ENCODE measurements at regions not wholly inside any gene's neighbourhood (a gene's known extent, or its start where the extent isn't known, plus 50 kb on each side); places are given as distances from the start of the nearest gene placed in this dataset.

- Histone ChIP-seq H3K9me3 (ENCODE audit: insufficient read depth, low read length) (peaks cover 8% of the 10 kb centered on the region; the same call in 1 of the 2 replicates), H3K27me3 (ENCODE audit: insufficient read depth, insufficient read length) (no peaks in the 10 kb centered on the region), H3K4me1 (ENCODE audit: insufficient read depth, insufficient read length) (peaks cover 4% of the 10 kb centered on the region), H3K4me3 (ENCODE audit: insufficient read length, low read depth) (no peak overlapping the region), H3K36me3 (ENCODE audit: insufficient read depth, insufficient read length, low read length) (no peaks in the 10 kb centered on the region), H3K9ac (ENCODE audit: insufficient read length, low read depth) (no peak overlapping the region)
- DNase-seq (ENCODE audit: low read depth, low spot score), result no peak
- TF ChIP-seq YY1 (IDR thresholded peaks at IDR 0.05; ENCODE audit: insufficient read depth, insufficient read length) (no peak), ZNF274 (IDR thresholded peaks at IDR 0.05; ENCODE audit: low read depth, low read length) (no peak), SUZ12 (IDR thresholded peaks at IDR 0.05; ENCODE audit: extremely low read depth, insufficient read depth, insufficient read length) (no peak)
Observed at GRCh38 chr2:16175247-16175825, 235.0 kb downstream of the MYCN start.

GRCh38 chr2:16174693-16175045, 234.3 kb downstream of the MYCN start:
- TF ChIP-seq YY1 (IDR thresholded peaks at IDR 0.05; ENCODE audit: insufficient read depth, insufficient read length) (no peak), ZNF274 (IDR thresholded peaks at IDR 0.05; ENCODE audit: low read depth, low read length) (no peak), SUZ12 (IDR thresholded peaks at IDR 0.05; ENCODE audit: extremely low read depth, insufficient read depth, insufficient read length) (no peak)
- peaks cover 13% of the 10 kb centered on the region for H3K9me3 ChIP-seq (ENCODE audit: insufficient read depth, low read length)
- peaks cover under 1% of the 10 kb centered on the region for H3K4me1 ChIP-seq (ENCODE audit: insufficient read depth, insufficient read length)
- no peaks in the 10 kb centered on the region for H3K36me3 ChIP-seq (ENCODE audit: insufficient read depth, insufficient read length, low read length)
- no peaks in the 10 kb centered on the region for H3K27me3 ChIP-seq (ENCODE audit: insufficient read depth, insufficient read length)
- H3K4me3 ChIP-seq (ENCODE audit: insufficient read length, low read depth), result no peak overlapping the region
- H3K9ac ChIP-seq (ENCODE audit: insufficient read length, low read depth), result no peak overlapping the region
- DNase-seq (ENCODE audit: low read depth, low spot score), result no peak

GRCh38 chr2:16173893-16174692, 233.7 kb downstream of the MYCN start:
- no peak overlapping the region for H3K4me3 ChIP-seq (ENCODE audit: insufficient read length, low read depth)
- H3K9ac ChIP-seq (ENCODE audit: insufficient read length, low read depth), result no peak overlapping the region
- H3K36me3 ChIP-seq (ENCODE audit: insufficient read depth, insufficient read length, low read length), result no peaks in the 10 kb centered on the region
- peaks cover 15% of the 10 kb centered on the region for H3K9me3 ChIP-seq (ENCODE audit: insufficient read depth, low read length)
- H3K27me3 ChIP-seq (ENCODE audit: insufficient read depth, insufficient read length), result no peaks in the 10 kb centered on the region
- TF ChIP-seq SUZ12 (IDR thresholded peaks at IDR 0.05; ENCODE audit: extremely low read depth, insufficient read depth, insufficient read length) (no peak), ZNF274 (IDR thresholded peaks at IDR 0.05; ENCODE audit: low read depth, low read length) (no peak), YY1 (IDR thresholded peaks at IDR 0.05; ENCODE audit: insufficient read depth, insufficient read length) (no peak)
- H3K4me1 ChIP-seq (ENCODE audit: insufficient read depth, insufficient read length), result no peaks in the 10 kb centered on the region
- DNase-seq (ENCODE audit: low read depth, low spot score), result no peak

- H3K36me3 ChIP-seq (ENCODE audit: insufficient read depth, insufficient read length, low read length), result no peaks in the 10 kb centered on the region
- DNase-seq (ENCODE audit: low read depth, low spot score), result no peak
- H3K9me3 ChIP-seq (ENCODE audit: insufficient read depth, low read length), result peaks cover 15% of the 10 kb centered on the region
- H3K27me3 ChIP-seq (ENCODE audit: insufficient read depth, insufficient read length), result no peaks in the 10 kb centered on the region
- H3K9ac ChIP-seq (ENCODE audit: insufficient read length, low read depth), result no peak overlapping the region
- TF ChIP-seq SUZ12 (IDR thresholded peaks at IDR 0.05; ENCODE audit: extremely low read depth, insufficient read depth, insufficient read length) (no peak), YY1 (IDR thresholded peaks at IDR 0.05; ENCODE audit: insufficient read depth, insufficient read length) (no peak), ZNF274 (IDR thresholded peaks at IDR 0.05; ENCODE audit: low read depth, low read length) (no peak)
- peaks cover 4% of the 10 kb centered on the region for H3K4me1 ChIP-seq (ENCODE audit: insufficient read depth, insufficient read length)
- H3K4me3 ChIP-seq (ENCODE audit: insufficient read length, low read depth), result no peak overlapping the region
Observed at GRCh38 chr2:16172324-16173175, 232.2 kb downstream of the MYCN start.

GRCh38 chr2:16171425-16171920, 231.1 kb downstream of the MYCN start:
- Histone ChIP-seq H3K36me3 (ENCODE audit: insufficient read depth, insufficient read length, low read length) (no peaks in the 10 kb centered on the region), H3K4me1 (ENCODE audit: insufficient read depth, insufficient read length) (peaks cover 6% of the 10 kb centered on the region), H3K4me3 (ENCODE audit: insufficient read length, low read depth) (no peak overlapping the region), H3K9ac (ENCODE audit: insufficient read length, low read depth) (no peak overlapping the region), H3K9me3 (ENCODE audit: insufficient read depth, low read length) (peaks cover 15% of the 10 kb centered on the region), H3K27me3 (ENCODE audit: insufficient read depth, insufficient read length) (no peaks in the 10 kb centered on the region)
- DNase-seq (ENCODE audit: low read depth, low spot score), result no peak
- TF ChIP-seq YY1 (IDR thresholded peaks at IDR 0.05; ENCODE audit: insufficient read depth, insufficient read length) (no peak), ZNF274 (IDR thresholded peaks at IDR 0.05; ENCODE audit: low read depth, low read length) (no peak), SUZ12 (IDR thresholded peaks at IDR 0.05; ENCODE audit: extremely low read depth, insufficient read depth, insufficient read length) (no peak)

GRCh38 chr2:16170675-16171424, 230.5 kb downstream of the MYCN start:
- H3K9ac ChIP-seq (ENCODE audit: insufficient read length, low read depth), result no peak overlapping the region
- H3K4me3 ChIP-seq (ENCODE audit: insufficient read length, low read depth), result no peak overlapping the region
- DNase-seq (ENCODE audit: low read depth, low spot score), result no peak
- no peaks in the 10 kb centered on the region for H3K36me3 ChIP-seq (ENCODE audit: insufficient read depth, insufficient read length, low read length)
- H3K9me3 ChIP-seq (ENCODE audit: insufficient read depth, low read length), result peaks cover 15% of the 10 kb centered on the region
- TF ChIP-seq ZNF274 (IDR thresholded peaks at IDR 0.05; ENCODE audit: low read depth, low read length) (no peak), SUZ12 (IDR thresholded peaks at IDR 0.05; ENCODE audit: extremely low read depth, insufficient read depth, insufficient read length) (no peak), YY1 (IDR thresholded peaks at IDR 0.05; ENCODE audit: insufficient read depth, insufficient read length) (no peak)
- no peaks in the 10 kb centered on the region for H3K27me3 ChIP-seq (ENCODE audit: insufficient read depth, insufficient read length)
- H3K4me1 ChIP-seq (ENCODE audit: insufficient read depth, insufficient read length), result peaks cover 6% of the 10 kb centered on the region
